A549 (cell line): ENCODE measurements at regions not wholly inside any gene's neighbourhood (a gene's known extent, or its start where the extent isn't known, plus 50 kb on each side); places are given as distances from the start of the nearest gene placed in this dataset.

Experiments
- CBX2 ChIP-seq: fragments of 200-600 bp; sonication (generic); IDR thresholded peaks from 2 replicates; pipeline ENCODE4 v1.6.1; 2016; ENCODE audit warnings: low read depth, mild to moderate bottlenecking, borderline replicate concordance
- CEBPB ChIP-seq, 2 experiments: fragments of >200 bp in 1 of 2; sonication (Bioruptor Twin) in 1 of 2; formaldehyde crosslinking in 1 of 2; IDR thresholded peaks; 2 replicates each; pipeline ENCODE4 v1.6.1; 2012 to 2016
- CHD2 ChIP-seq: fragments of 150-350 bp; IDR thresholded peaks from 2 replicates; pipeline ENCODE4 v1.6.1; 2014; ENCODE audit warnings: low read length; ENCODE audit not compliant: partially characterized antibody
- EP300 ChIP-seq, 2 experiments: fragments of >200 bp; sonication (Bioruptor Twin); formaldehyde crosslinking; IDR thresholded peaks; 2 replicates in 1 of 2; 3 replicates in 1 of 2; pipeline ENCODE4 v1.6.1; 2016 to 2017
- HDAC2 ChIP-seq: fragments of 200-600 bp; sonication (generic); IDR thresholded peaks from 2 replicates; pipeline ENCODE4 v1.6.1; 2016
- JUNB ChIP-seq: fragments of >200 bp; sonication (Bioruptor Twin); formaldehyde crosslinking; IDR thresholded peaks from 2 replicates; pipeline ENCODE4 v1.6.1; 2016
- MAZ ChIP-seq: fragments of 150-350 bp; IDR thresholded peaks from 2 replicates; pipeline ENCODE4 v1.6.1; 2014; ENCODE audit warnings: antibody characterized with exemption, low read depth, low read length, borderline replicate concordance
- POLR2A ChIP-seq: IDR thresholded peaks from 2 replicates; pipeline ENCODE4 v1.6.1; 2012; ENCODE audit warnings: mild to moderate bottlenecking, low read length
- TF ChIP-seq, protein P1 (sequence below): fragments of >200 bp; sonication (Bioruptor Twin); formaldehyde crosslinking; IDR thresholded peaks from 3 replicates; pipeline ENCODE4 v1.5.1; 2016
- TF ChIP-seq, protein P2 (sequence below): fragments of 450-650 bp; IDR thresholded peaks from 2 replicates; pipeline ENCODE4 v1.6.1; 2014; ENCODE audit warnings: antibody characterized with exemption
- TF ChIP-seq, protein P3 (sequence below): IDR thresholded peaks from 2 replicates; pipeline ENCODE4 v1.6.1; 2012
- TF ChIP-seq, protein P4 (sequence below): fragments of 200-600 bp; sonication (generic); IDR thresholded peaks from 2 replicates; pipeline ENCODE4 v1.6.1; 2016; ENCODE audit warnings: antibody characterized with exemption, mild to moderate bottlenecking, moderate library complexity

DNA sequence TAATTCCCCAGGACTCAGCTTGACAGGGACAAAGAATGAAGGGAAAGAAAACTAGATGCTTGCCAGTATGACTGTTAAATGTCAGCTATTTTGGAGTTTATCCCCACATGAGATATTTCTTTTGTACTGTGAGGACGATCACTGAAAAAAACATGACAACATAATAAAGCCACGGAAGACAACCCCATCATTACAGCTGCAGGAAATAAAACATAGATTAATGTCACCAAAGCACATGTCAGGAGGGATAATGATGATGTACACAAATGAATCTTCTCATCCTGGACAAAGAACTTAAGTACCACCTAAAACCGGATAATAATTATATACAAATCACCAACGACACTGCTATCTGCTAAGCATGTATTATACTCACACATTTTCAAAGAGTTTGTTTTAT lies 84.6 kb upstream of the GRIP1 start:
- no peak for TF ChIP-seq CHD2
- TF ChIP-seq EP300 (IDR thresholded peaks at IDR 0.05), result no peak
- no peak for TF ChIP-seq POLR2A
- TF ChIP-seq, protein P1, sequence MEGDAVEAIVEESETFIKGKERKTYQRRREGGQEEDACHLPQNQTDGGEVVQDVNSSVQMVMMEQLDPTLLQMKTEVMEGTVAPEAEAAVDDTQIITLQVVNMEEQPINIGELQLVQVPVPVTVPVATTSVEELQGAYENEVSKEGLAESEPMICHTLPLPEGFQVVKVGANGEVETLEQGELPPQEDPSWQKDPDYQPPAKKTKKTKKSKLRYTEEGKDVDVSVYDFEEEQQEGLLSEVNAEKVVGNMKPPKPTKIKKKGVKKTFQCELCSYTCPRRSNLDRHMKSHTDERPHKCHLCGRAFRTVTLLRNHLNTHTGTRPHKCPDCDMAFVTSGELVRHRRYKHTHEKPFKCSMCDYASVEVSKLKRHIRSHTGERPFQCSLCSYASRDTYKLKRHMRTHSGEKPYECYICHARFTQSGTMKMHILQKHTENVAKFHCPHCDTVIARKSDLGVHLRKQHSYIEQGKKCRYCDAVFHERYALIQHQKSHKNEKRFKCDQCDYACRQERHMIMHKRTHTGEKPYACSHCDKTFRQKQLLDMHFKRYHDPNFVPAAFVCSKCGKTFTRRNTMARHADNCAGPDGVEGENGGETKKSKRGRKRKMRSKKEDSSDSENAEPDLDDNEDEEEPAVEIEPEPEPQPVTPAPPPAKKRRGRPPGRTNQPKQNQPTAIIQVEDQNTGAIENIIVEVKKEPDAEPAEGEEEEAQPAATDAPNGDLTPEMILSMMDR, result no peak
- no peak for TF ChIP-seq CEBPB (IDR thresholded peaks at IDR 0.05)
- no peak for TF ChIP-seq JUNB
- no peak for TF ChIP-seq HDAC2
- TF ChIP-seq, protein P2, sequence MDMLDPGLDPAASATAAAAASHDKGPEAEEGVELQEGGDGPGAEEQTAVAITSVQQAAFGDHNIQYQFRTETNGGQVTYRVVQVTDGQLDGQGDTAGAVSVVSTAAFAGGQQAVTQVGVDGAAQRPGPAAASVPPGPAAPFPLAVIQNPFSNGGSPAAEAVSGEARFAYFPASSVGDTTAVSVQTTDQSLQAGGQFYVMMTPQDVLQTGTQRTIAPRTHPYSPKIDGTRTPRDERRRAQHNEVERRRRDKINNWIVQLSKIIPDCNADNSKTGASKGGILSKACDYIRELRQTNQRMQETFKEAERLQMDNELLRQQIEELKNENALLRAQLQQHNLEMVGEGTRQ, result no peak
- TF ChIP-seq, protein P3, sequence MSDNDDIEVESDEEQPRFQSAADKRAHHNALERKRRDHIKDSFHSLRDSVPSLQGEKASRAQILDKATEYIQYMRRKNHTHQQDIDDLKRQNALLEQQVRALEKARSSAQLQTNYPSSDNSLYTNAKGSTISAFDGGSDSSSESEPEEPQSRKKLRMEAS, result no peak
- TF ChIP-seq, protein P4, sequence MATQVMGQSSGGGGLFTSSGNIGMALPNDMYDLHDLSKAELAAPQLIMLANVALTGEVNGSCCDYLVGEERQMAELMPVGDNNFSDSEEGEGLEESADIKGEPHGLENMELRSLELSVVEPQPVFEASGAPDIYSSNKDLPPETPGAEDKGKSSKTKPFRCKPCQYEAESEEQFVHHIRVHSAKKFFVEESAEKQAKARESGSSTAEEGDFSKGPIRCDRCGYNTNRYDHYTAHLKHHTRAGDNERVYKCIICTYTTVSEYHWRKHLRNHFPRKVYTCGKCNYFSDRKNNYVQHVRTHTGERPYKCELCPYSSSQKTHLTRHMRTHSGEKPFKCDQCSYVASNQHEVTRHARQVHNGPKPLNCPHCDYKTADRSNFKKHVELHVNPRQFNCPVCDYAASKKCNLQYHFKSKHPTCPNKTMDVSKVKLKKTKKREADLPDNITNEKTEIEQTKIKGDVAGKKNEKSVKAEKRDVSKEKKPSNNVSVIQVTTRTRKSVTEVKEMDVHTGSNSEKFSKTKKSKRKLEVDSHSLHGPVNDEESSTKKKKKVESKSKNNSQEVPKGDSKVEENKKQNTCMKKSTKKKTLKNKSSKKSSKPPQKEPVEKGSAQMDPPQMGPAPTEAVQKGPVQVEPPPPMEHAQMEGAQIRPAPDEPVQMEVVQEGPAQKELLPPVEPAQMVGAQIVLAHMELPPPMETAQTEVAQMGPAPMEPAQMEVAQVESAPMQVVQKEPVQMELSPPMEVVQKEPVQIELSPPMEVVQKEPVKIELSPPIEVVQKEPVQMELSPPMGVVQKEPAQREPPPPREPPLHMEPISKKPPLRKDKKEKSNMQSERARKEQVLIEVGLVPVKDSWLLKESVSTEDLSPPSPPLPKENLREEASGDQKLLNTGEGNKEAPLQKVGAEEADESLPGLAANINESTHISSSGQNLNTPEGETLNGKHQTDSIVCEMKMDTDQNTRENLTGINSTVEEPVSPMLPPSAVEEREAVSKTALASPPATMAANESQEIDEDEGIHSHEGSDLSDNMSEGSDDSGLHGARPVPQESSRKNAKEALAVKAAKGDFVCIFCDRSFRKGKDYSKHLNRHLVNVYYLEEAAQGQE, result no peak
- no peak for TF ChIP-seq MAZ
- no peak for TF ChIP-seq CBX2
